ENCODE measurements at regions not wholly inside any gene's neighbourhood (a gene's known extent, or its start where the extent isn't known, plus 50 kb on each side); places are given as distances from the start of the nearest gene placed in this dataset.

DNA sequence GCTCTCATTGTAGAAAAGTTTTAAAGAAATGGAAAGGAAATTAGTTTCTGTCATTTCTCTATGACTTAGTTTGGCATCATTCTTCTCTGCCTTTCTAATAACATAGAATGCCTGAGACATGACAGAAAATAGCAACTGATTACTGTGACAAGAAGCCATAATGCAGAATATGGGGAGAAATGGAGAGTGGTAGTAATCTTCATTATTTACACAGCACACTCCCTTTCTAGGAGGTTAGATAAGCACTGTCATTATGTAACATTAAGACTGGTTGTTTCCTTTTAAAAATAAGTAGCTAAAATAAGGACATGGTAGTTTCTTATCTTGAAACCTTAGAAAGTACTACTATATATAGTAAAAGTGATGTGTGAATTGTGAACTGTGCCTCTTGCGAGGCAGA is 1227.9 kb upstream of the PABPC4L start:
- TF ChIP-seq EZH2phosphoT487 (IDR thresholded peaks at IDR 0.05; ENCODE audit: insufficient read depth, low read depth) (no peak), EZH2 (IDR thresholded peaks at IDR 0.05; ENCODE audit: insufficient read depth, poor library complexity, severe bottlenecking) (no peak)

Data from GM23248 (cell line).